ENCODE measurements at regions not wholly inside any gene's neighbourhood (a gene's known extent, or its start where the extent isn't known, plus 50 kb on each side); places are given as distances from the start of the nearest gene placed in this dataset.

GRCh38 chr15:58355973-58356372 is 75.8 kb upstream of the LIPC start:
- intact Hi-C loops (cut with micrococcal nuclease; ENCODE audit: unreplicated experiment) (no loop called here), in situ Hi-C loops (cut with HindIII; ENCODE audit: extremely low pct_ligation_motif_present, low pct_unique_long_range_greater_than_20kb) (no loop called here)
- ChIA-PET CTCF (ENCODE audit: low intra/inter-chr PET ratio, low total read pairs) (no interaction called here), POLR2A (no interaction called here)
- H3K27ac ChIP-seq (ENCODE audit: extremely low read length, insufficient read depth, low read length): no peak overlapping the region
- H3K4me2 ChIP-seq (ENCODE audit: low read depth, low read length): no peak overlapping the region
- H3K27me3 ChIP-seq (ENCODE audit: control insufficient read depth in 1 of 2, insufficient read depth in 2 of 2, low read length in 2 of 2): peaks cover 0 to 12% of the 10 kb centered on the region in 2 experiments; a peak in 2 of 5 replicates
- H3K9ac ChIP-seq (ENCODE audit: insufficient read depth, low read depth, low read length): no peak overlapping the region
- no peaks in the 10 kb centered on the region for H3K79me2 ChIP-seq (ENCODE audit: insufficient read depth, low read length)
- DNase-seq (ENCODE audit: low spot score) (no peak), ATAC-seq (no peak), FAIRE-seq (no peak)
- no peaks in the 10 kb centered on the region for H4K20me1 ChIP-seq (ENCODE audit: insufficient read depth, low read length)
- no peaks in the 10 kb centered on the region for H3K9me3 ChIP-seq (ENCODE audit: low read length)
- H2AFZ ChIP-seq (ENCODE audit: low read length): no peak overlapping the region
- no TSS peak for BruUV-seq (replicated peaks)
- TF ChIP-seq HMG20A (CRISPR knock-in tag; IDR thresholded peaks at IDR 0.05; ENCODE audit: borderline replicate concordance): no peak
- TF ChIP-seq GMEB1 (CRISPR knock-in tag; IDR thresholded peaks at IDR 0.05; ENCODE audit: borderline replicate concordance): no peak
- TF ChIP-seq HNF1A (IDR thresholded peaks at IDR 0.05; ENCODE audit: low read depth): no peak
- no peak for TF ChIP-seq HNF1A (CRISPR knock-in tag; IDR thresholded peaks at IDR 0.05; ENCODE audit: borderline replicate concordance)
- no peak for TF ChIP-seq ATF7 (IDR thresholded peaks at IDR 0.05)
- no peak for TF ChIP-seq ATF7 (CRISPR knock-in tag; IDR thresholded peaks at IDR 0.05)
- TF ChIP-seq TRIM24 (CRISPR knock-in tag; IDR thresholded peaks at IDR 0.05): no peak
- no peak for TF ChIP-seq JARID2 (CRISPR knock-in tag; IDR thresholded peaks at IDR 0.05; ENCODE audit: insufficient replicate concordance)
- no peak for TF ChIP-seq ARID4A (CRISPR knock-in tag; IDR thresholded peaks at IDR 0.05; ENCODE audit: borderline replicate concordance)
- no peak for TF ChIP-seq MEIS1 (CRISPR knock-in tag; IDR thresholded peaks at IDR 0.05; ENCODE audit: borderline replicate concordance)
- TF ChIP-seq ZNF3 (CRISPR knock-in tag; IDR thresholded peaks at IDR 0.05): no peak
- 69% methylated on average over 10 of the region's 10 CpGs for WGBS (ENCODE audit: low lambda C conversion rate)
- H3K36me3 ChIP-seq (replicated peaks in 1 of 2; ENCODE audit: control insufficient read depth in 1 of 2, insufficient read depth in 2 of 2, low read length in 2 of 2): no peaks in the 10 kb centered on the region
- no peaks in the 10 kb centered on the region for H3K4me1 ChIP-seq (ENCODE audit: insufficient read depth, low read length)
- H3K4me3 ChIP-seq (replicated peaks in 1 of 3; ENCODE audit: insufficient read depth in 1 of 3, low read depth in 2 of 3, low read length in 3 of 3): no peak overlapping the region
